ENCODE measurements at regions not wholly inside any gene's neighbourhood (a gene's known extent, or its start where the extent isn't known, plus 50 kb on each side); places are given as distances from the start of the nearest gene placed in this dataset.

- no peak for DNase-seq (ENCODE audit: low read depth in 4 of 4, low spot score in 1 of 4)
Measured at GRCh38 chr3:83092521-83093221, 1331.2 kb upstream of the GBE1 start.

GRCh38 chr3:83076041-83076440 lies 1314.6 kb upstream of the GBE1 start:
- no peak for DNase-seq (ENCODE audit: low read depth in 4 of 4, low spot score in 1 of 4)

GRCh38 chr3:83074485-83074884 lies 1313.0 kb upstream of the GBE1 start:
- no peak for DNase-seq (ENCODE audit: low read depth in 4 of 4, low spot score in 1 of 4)

- no peak for DNase-seq (ENCODE audit: low read depth in 4 of 4, low spot score in 1 of 4)
Measured at GRCh38 chr3:83065851-83066460, 1304.5 kb upstream of the GBE1 start.

- DNase-seq (ENCODE audit: low read depth in 4 of 4, low spot score in 1 of 4): no peak
Measured at GRCh38 chr3:83063446-83063845, 1302.0 kb upstream of the GBE1 start.

GRCh38 chr3:83048556-83048955 lies 1287.1 kb upstream of the GBE1 start:
- DNase-seq (ENCODE audit: low read depth in 4 of 4, low spot score in 1 of 4): no peak

GRCh38 chr3:83039422-83039821 lies 1278.0 kb upstream of the GBE1 start:
- DNase-seq (ENCODE audit: low read depth in 4 of 4, low spot score in 1 of 4): no peak

GRCh38 chr3:83035704-83036010 lies 1274.2 kb upstream of the GBE1 start:
- DNase-seq (ENCODE audit: low read depth in 4 of 4, low spot score in 1 of 4): no peak

GRCh38 chr3:83034806-83035703 lies 1273.6 kb upstream of the GBE1 start:
- no peak for DNase-seq (ENCODE audit: low read depth in 4 of 4, low spot score in 1 of 4)

- DNase-seq (ENCODE audit: low read depth in 4 of 4, low spot score in 1 of 4): no peak
Measured at GRCh38 chr3:83033133-83033532, 1271.7 kb upstream of the GBE1 start.

GRCh38 chr3:83023086-83023485 lies 1261.6 kb upstream of the GBE1 start:
- no peak for DNase-seq (ENCODE audit: low read depth in 4 of 4, low spot score in 1 of 4)

- no peak for DNase-seq (ENCODE audit: low read depth in 4 of 4, low spot score in 1 of 4)
Measured at GRCh38 chr3:83011481-83011880, 1250.0 kb upstream of the GBE1 start.

- DNase-seq (ENCODE audit: low read depth in 4 of 4, low spot score in 1 of 4): no peak
Measured at GRCh38 chr3:83003917-83004316, 1242.5 kb upstream of the GBE1 start.

GRCh38 chr3:83002869-83003445 lies 1241.5 kb upstream of the GBE1 start:
- no peak for DNase-seq (ENCODE audit: low read depth in 4 of 4, low spot score in 1 of 4)

- no peak for DNase-seq (ENCODE audit: low read depth in 4 of 4, low spot score in 1 of 4)
Measured at GRCh38 chr3:82999777-83000176, 1238.3 kb upstream of the GBE1 start.

GRCh38 chr3:82978368-82978767 lies 1216.9 kb upstream of the GBE1 start:
- DNase-seq (ENCODE audit: low read depth in 4 of 4, low spot score in 1 of 4): no peak

- no peak for DNase-seq (ENCODE audit: low read depth in 4 of 4, low spot score in 1 of 4)
Measured at GRCh38 chr3:82977871-82978270, 1216.4 kb upstream of the GBE1 start.

- DNase-seq (ENCODE audit: low read depth in 4 of 4, low spot score in 1 of 4): no peak
Measured at GRCh38 chr3:82973791-82974190, 1212.3 kb upstream of the GBE1 start.

- no peak for DNase-seq (ENCODE audit: low read depth in 4 of 4, low spot score in 1 of 4)
Measured at GRCh38 chr3:82960379-82960778, 1198.9 kb upstream of the GBE1 start.

GRCh38 chr3:82957696-82958095 lies 1196.3 kb upstream of the GBE1 start:
- no peak for DNase-seq (ENCODE audit: low read depth in 4 of 4, low spot score in 1 of 4)

GRCh38 chr3:82957079-82957478 lies 1195.6 kb upstream of the GBE1 start:
- no peak for DNase-seq (ENCODE audit: low read depth in 4 of 4, low spot score in 1 of 4)

- no peak for DNase-seq (ENCODE audit: low read depth in 4 of 4, low spot score in 1 of 4)
Measured at GRCh38 chr3:82954486-82954885, 1193.0 kb upstream of the GBE1 start.

All from stimulated activated CD4-positive, alpha-beta T cell treated with anti-CD3 and anti-CD28 coated beads, Interleukin-1b, Interleukin-23, amount 100 ng/mL, for 24 hours (primary cell).